Neural cell (in vitro differentiated cells): ENCODE measurements at regions not wholly inside any gene's neighbourhood (a gene's known extent, or its start where the extent isn't known, plus 50 kb on each side); places are given as distances from the start of the nearest gene placed in this dataset.

Source experiments
- H2AFZ ChIP-seq: fragments of 200-600, 300-800 bp; sonication (generic), shearing (Covaris generic); 2 replicates; pipeline ENCODE4 v1.6.0; 2014; ENCODE audit warnings: low read depth, mild to moderate bottlenecking, antibody characterized with exemption, low read length, moderate library complexity
- H3F3A ChIP-seq: fragments of 200-600 bp; shearing (Covaris generic); 2 replicates; pipeline ENCODE4 v1.6.1; 2016; ENCODE audit warnings: mild to moderate bottlenecking, moderate library complexity, mixed read lengths, antibody characterized with exemption, low read length; ENCODE audit not compliant: insufficient read depth, poor library complexity, severe bottlenecking
- H3K27ac ChIP-seq: fragments of 200-600, 300-800 bp; sonication (generic), shearing (Covaris generic); 2 replicates; pipeline ENCODE4 v1.5.1; 2014; ENCODE audit warnings: mild to moderate bottlenecking, low read length, moderate library complexity
- H3K27me3 ChIP-seq: fragments of 300-800, 200-600 bp; sonication (generic), shearing (Covaris generic); 2 replicates; pipeline ENCODE4 v1.6.0; 2014; ENCODE audit warnings: mild to moderate bottlenecking, low read depth, low read length, moderate library complexity; ENCODE audit not compliant: insufficient read depth
- H3K36me3 ChIP-seq: fragments of 300-800, 200-600 bp; sonication (generic), shearing (Covaris generic); 2 replicates; pipeline ENCODE4 v1.5.1; 2014; ENCODE audit warnings: mild to moderate bottlenecking, antibody characterized with exemption, low read length, moderate library complexity; ENCODE audit not compliant: insufficient read depth
- H3K4me2 ChIP-seq: fragments of 300-800, 200-600 bp; sonication (generic), shearing (Covaris generic); 2 replicates; pipeline ENCODE4 v1.6.0; 2014; ENCODE audit warnings: mild to moderate bottlenecking, low read length
- H3K4me3 ChIP-seq: fragments of 300-800, 200-600 bp; sonication (generic), shearing (Covaris generic); 2 replicates; pipeline ENCODE4 v1.5.1; 2014; ENCODE audit warnings: mild to moderate bottlenecking, low read length, moderate library complexity
- H3K79me2 ChIP-seq: fragments of 200-600 bp; shearing (Covaris generic); replicated peaks from 2 replicates; pipeline ENCODE4 v1.6.0; 2014; ENCODE audit warnings: mild to moderate bottlenecking, low read length, moderate library complexity; ENCODE audit not compliant: insufficient read depth
- H3K9ac ChIP-seq: fragments of 300-800, 200-600 bp; sonication (generic), shearing (Covaris generic); 2 replicates; pipeline ENCODE4 v1.6.1; 2016; ENCODE audit warnings: mild to moderate bottlenecking, low read length, mixed read lengths
- H3K9me2 ChIP-seq: fragments of 200-600 bp; shearing (Covaris generic); 2 replicates; pipeline ENCODE4 v1.6.1; 2016; ENCODE audit warnings: mild to moderate bottlenecking, low read length, mixed read lengths; ENCODE audit not compliant: insufficient read depth
- H3K9me3 ChIP-seq: fragments of 200-600, 300-800 bp; sonication (generic), shearing (Covaris generic); 2 replicates; pipeline ENCODE4 v1.6.1; 2016; ENCODE audit warnings: mild to moderate bottlenecking, mixed run types, low read length, moderate library complexity, mixed read lengths
- H4K20me1 ChIP-seq: fragments of 200-600 bp; shearing (Covaris generic); 2 replicates; pipeline ENCODE4 v1.6.1; 2016; ENCODE audit warnings: mild to moderate bottlenecking, mixed run types; ENCODE audit not compliant: insufficient read depth
- EP300 ChIP-seq: fragments of 450-650 bp; conservative IDR thresholded peaks from 2 replicates; pipeline ENCODE4 v1.6.1; 2014; ENCODE audit warnings: antibody characterized with exemption, mild to moderate bottlenecking, moderate library complexity; ENCODE audit not compliant: poor library complexity, severe bottlenecking
- EZH2 ChIP-seq: fragments of 200-600, 300-800 bp; shearing (Covaris generic), sonication (generic); IDR thresholded peaks from 2 replicates; pipeline ENCODE4 v1.6.1; 2014; ENCODE audit warnings: antibody characterized with exemption, low read length, borderline replicate concordance, mild to moderate bottlenecking; ENCODE audit not compliant: insufficient read depth, poor library complexity, severe bottlenecking
- MXI1 ChIP-seq: fragments of 450-650 bp; conservative IDR thresholded peaks from 2 replicates; pipeline ENCODE4 v1.6.1; 2014; ENCODE audit warnings: antibody characterized with exemption, mild to moderate bottlenecking; ENCODE audit not compliant: poor library complexity, severe bottlenecking
- POLR2AphosphoS5 ChIP-seq: IDR thresholded peaks from 2 replicates; pipeline ENCODE4 v1.6.1; 2012
- RAD21 ChIP-seq: fragments of 450-650 bp; conservative IDR thresholded peaks from 2 replicates; pipeline ENCODE4 v1.6.1; 2014; ENCODE audit warnings: antibody characterized with exemption, mild to moderate bottlenecking, moderate library complexity
- SMC3 ChIP-seq: fragments of 450-650 bp; conservative IDR thresholded peaks from 2 replicates; pipeline ENCODE4 v1.6.1; 2014; ENCODE audit warnings: antibody characterized with exemption, mild to moderate bottlenecking, moderate library complexity; ENCODE audit not compliant: poor library complexity
- TAF1 ChIP-seq: IDR thresholded peaks from 2 replicates; pipeline ENCODE4 v1.6.1; 2012; ENCODE audit warnings: low read depth
- TF ChIP-seq, protein P1 (sequence below): fragments of 450-650 bp; IDR thresholded peaks from 2 replicates; pipeline ENCODE4 v1.5.1; 2014; ENCODE audit warnings: antibody characterized with exemption, mild to moderate bottlenecking, moderate library complexity; ENCODE audit not compliant: poor library complexity, severe bottlenecking
- TF ChIP-seq, protein P2 (sequence below): IDR thresholded peaks from 2 replicates; pipeline ENCODE4 v1.6.1; 2012; ENCODE audit warnings: borderline replicate concordance

DNA sequence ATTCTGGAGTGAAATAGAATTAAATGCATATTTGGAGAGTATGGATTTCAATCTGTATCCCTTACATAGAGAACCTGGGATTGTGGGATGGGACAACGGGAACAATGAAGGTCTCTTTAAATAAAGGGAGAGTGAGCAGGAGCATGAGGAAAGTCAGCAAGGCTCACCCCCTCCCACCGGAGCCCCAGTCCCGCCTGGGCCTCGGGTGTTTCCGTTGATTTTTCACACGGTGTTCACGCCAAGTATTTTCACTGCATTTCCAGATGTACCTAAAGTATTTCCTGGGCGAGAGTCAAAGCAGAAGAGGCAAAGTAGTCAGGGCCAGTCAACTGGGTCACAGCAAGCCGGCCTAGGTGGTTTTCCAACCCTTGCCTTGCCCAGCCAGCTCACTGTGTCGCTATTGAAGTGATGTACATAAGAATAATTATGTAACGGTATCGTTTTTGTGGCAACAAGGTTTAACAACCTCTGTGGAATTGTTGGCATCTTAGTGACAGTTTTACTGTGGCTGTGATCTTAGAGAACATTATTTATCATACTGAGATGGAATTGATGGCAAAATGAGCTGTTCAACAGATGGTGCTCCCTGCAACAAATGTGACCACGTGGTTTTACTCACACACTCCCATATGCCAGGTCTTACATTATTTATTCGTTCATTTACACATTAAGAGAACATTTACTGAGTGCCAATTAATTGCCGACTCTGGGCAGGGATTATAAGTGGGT is 177.3 kb downstream of the ADAMTS15 start:
- H3K4me3 ChIP-seq: no peak overlapping the region
- no peaks in the 10 kb centered on the region for H3K9me2 ChIP-seq
- H3K9ac ChIP-seq: no peak overlapping the region
- H3F3A ChIP-seq: no peaks in the 10 kb centered on the region
- H3K27ac ChIP-seq: no peak overlapping the region
- no peaks in the 10 kb centered on the region for H3K9me3 ChIP-seq
- H3K36me3 ChIP-seq: no peaks in the 10 kb centered on the region
- H3K79me2 ChIP-seq: no peaks in the 10 kb centered on the region
- H3K4me2 ChIP-seq: no peak overlapping the region
- no peak overlapping the region for H2AFZ ChIP-seq
- no peak for TF ChIP-seq TAF1
- no peaks in the 10 kb centered on the region for H4K20me1 ChIP-seq
- no peaks in the 10 kb centered on the region for H3K27me3 ChIP-seq

DNA sequence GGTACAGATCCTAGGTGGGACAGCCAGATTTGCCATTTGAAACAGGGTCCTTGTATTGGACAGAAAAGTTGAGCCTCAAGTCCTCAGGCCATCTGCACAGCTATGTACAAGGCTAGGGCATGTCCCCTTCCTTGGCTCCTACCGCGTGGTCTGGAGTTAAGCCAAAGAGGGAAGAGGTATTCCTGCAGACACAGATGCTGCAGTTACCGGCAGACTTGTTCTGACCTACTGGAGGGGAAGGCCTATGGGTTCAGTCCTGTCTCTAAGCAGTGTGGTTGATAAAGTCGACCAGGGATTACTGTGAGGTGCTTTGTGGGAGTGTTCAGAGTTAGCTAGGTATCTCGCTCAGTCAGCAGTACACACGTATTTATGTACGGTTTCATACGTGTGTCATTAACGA is 180.6 kb downstream of the ADAMTS15 start:
- Histone ChIP-seq H3K79me2 (no peaks in the 10 kb centered on the region), H3K9me2 (no peaks in the 10 kb centered on the region), H3K4me2 (no peak overlapping the region), H3F3A (no peaks in the 10 kb centered on the region), H3K27me3 (no peaks in the 10 kb centered on the region), H3K9ac (no peak overlapping the region), H3K9me3 (no peaks in the 10 kb centered on the region), H3K27ac (no peak overlapping the region), H3K36me3 (no peaks in the 10 kb centered on the region), H2AFZ (no peak overlapping the region), H4K20me1 (no peaks in the 10 kb centered on the region), H3K4me3 (no peak overlapping the region)
- TF ChIP-seq MXI1: no peak
- TF ChIP-seq EZH2: no peak
- no peak for TF ChIP-seq RAD21
- TF ChIP-seq TAF1: no peak
- TF ChIP-seq EP300: no peak
- TF ChIP-seq, protein P1, sequence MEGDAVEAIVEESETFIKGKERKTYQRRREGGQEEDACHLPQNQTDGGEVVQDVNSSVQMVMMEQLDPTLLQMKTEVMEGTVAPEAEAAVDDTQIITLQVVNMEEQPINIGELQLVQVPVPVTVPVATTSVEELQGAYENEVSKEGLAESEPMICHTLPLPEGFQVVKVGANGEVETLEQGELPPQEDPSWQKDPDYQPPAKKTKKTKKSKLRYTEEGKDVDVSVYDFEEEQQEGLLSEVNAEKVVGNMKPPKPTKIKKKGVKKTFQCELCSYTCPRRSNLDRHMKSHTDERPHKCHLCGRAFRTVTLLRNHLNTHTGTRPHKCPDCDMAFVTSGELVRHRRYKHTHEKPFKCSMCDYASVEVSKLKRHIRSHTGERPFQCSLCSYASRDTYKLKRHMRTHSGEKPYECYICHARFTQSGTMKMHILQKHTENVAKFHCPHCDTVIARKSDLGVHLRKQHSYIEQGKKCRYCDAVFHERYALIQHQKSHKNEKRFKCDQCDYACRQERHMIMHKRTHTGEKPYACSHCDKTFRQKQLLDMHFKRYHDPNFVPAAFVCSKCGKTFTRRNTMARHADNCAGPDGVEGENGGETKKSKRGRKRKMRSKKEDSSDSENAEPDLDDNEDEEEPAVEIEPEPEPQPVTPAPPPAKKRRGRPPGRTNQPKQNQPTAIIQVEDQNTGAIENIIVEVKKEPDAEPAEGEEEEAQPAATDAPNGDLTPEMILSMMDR: no peak
- TF ChIP-seq, protein P2, sequence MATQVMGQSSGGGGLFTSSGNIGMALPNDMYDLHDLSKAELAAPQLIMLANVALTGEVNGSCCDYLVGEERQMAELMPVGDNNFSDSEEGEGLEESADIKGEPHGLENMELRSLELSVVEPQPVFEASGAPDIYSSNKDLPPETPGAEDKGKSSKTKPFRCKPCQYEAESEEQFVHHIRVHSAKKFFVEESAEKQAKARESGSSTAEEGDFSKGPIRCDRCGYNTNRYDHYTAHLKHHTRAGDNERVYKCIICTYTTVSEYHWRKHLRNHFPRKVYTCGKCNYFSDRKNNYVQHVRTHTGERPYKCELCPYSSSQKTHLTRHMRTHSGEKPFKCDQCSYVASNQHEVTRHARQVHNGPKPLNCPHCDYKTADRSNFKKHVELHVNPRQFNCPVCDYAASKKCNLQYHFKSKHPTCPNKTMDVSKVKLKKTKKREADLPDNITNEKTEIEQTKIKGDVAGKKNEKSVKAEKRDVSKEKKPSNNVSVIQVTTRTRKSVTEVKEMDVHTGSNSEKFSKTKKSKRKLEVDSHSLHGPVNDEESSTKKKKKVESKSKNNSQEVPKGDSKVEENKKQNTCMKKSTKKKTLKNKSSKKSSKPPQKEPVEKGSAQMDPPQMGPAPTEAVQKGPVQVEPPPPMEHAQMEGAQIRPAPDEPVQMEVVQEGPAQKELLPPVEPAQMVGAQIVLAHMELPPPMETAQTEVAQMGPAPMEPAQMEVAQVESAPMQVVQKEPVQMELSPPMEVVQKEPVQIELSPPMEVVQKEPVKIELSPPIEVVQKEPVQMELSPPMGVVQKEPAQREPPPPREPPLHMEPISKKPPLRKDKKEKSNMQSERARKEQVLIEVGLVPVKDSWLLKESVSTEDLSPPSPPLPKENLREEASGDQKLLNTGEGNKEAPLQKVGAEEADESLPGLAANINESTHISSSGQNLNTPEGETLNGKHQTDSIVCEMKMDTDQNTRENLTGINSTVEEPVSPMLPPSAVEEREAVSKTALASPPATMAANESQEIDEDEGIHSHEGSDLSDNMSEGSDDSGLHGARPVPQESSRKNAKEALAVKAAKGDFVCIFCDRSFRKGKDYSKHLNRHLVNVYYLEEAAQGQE: no peak
- no peak for TF ChIP-seq SMC3
- no peak for TF ChIP-seq POLR2AphosphoS5
